Bronchial epithelial cell (primary cell): ENCODE measurements at regions not wholly inside any gene's neighbourhood (a gene's known extent, or its start where the extent isn't known, plus 50 kb on each side); places are given as distances from the start of the nearest gene placed in this dataset.
A peak's percentile ranks its signal among the peaks of the same experiment; 100 is the strongest.

ENCODE experiments used
- DNase-seq: peaks from one replicate; pipeline ENCODE4 v3.0.0-alpha.2; 2010; ENCODE audit warnings: low read depth
- FAIRE-seq: peaks from 2 replicates; lab custom pipeline; 2011; peaks lifted over from hg19 to GRCh38; lab: Jason Lieb, UNC
- H3K27me3 ChIP-seq: 2 replicates; pipeline ENCODE4 v1.5.1; 2011; ENCODE audit warnings: low read length; ENCODE audit not compliant: control insufficient read depth, insufficient read depth
- H3K36me3 ChIP-seq: 2 replicates; pipeline ENCODE4 v1.5.1; 2011; ENCODE audit warnings: low read length; ENCODE audit not compliant: control insufficient read depth, insufficient read depth
- H3K4me3 ChIP-seq: 2 replicates; pipeline ENCODE4 v1.5.1; 2011; ENCODE audit warnings: mild to moderate bottlenecking, low read depth, low read length, control low read depth
- TF ChIP-seq, protein P1 (sequence below): IDR thresholded peaks from 2 replicates; pipeline ENCODE4 v1.5.1; 2011; ENCODE audit warnings: mild to moderate bottlenecking, moderate library complexity, low read length, control low read depth, inconsistent platforms; ENCODE audit not compliant: insufficient read depth, severe bottlenecking

DNA sequence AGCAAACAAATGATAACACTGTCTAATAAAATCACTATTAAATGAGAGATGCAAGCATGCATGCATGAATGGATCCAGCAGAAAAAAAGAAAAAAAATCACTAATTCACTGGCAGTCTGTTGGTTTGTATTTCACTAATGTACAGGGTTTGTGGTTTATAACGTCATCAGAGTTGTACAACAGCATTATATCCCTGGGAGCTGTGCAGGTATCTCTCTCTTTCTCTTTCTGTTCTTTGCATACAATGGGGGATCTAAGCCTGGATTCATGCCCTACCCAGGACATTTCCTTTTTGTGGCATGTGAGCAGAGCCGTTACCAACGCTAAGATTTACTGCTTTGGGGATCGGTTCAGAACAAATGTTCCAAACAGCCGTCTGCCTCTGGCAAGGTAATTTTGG is 229.5 kb downstream of the SOX2 start:
- Histone ChIP-seq H3K4me3 (no peak overlapping the region), H3K36me3 (no peaks in the 10 kb centered on the region), H3K27me3 (no peaks in the 10 kb centered on the region)
- peak; percentile 22 for DNase-seq
- TF ChIP-seq, protein P1, sequence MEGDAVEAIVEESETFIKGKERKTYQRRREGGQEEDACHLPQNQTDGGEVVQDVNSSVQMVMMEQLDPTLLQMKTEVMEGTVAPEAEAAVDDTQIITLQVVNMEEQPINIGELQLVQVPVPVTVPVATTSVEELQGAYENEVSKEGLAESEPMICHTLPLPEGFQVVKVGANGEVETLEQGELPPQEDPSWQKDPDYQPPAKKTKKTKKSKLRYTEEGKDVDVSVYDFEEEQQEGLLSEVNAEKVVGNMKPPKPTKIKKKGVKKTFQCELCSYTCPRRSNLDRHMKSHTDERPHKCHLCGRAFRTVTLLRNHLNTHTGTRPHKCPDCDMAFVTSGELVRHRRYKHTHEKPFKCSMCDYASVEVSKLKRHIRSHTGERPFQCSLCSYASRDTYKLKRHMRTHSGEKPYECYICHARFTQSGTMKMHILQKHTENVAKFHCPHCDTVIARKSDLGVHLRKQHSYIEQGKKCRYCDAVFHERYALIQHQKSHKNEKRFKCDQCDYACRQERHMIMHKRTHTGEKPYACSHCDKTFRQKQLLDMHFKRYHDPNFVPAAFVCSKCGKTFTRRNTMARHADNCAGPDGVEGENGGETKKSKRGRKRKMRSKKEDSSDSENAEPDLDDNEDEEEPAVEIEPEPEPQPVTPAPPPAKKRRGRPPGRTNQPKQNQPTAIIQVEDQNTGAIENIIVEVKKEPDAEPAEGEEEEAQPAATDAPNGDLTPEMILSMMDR: no peak
- no peak for FAIRE-seq

DNA sequence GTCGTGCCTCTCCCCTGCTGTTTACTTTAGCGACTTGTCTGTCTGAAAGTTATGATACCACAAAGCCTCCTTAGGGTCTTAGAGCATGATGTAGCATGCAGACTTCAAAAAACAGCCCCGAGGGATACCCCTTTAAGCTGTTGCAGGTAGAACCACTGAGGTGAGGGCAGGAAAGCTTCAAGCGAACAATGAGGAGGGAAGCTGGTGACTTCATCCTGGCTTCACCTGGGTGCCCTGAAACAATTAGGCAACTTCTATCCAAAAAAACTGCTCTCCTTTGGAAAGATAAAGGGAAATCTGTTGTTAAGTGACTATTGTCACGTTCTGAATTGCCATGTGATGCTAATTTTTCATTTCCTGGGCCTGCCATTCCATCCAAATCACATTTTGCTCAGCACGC is 231.6 kb downstream of the SOX2 start:
- FAIRE-seq (no peak), DNase-seq (no peak)
- TF ChIP-seq, protein P1: no peak
- Histone ChIP-seq H3K27me3 (no peaks in the 10 kb centered on the region), H3K36me3 (no peaks in the 10 kb centered on the region), H3K4me3 (no peak overlapping the region)

DNA sequence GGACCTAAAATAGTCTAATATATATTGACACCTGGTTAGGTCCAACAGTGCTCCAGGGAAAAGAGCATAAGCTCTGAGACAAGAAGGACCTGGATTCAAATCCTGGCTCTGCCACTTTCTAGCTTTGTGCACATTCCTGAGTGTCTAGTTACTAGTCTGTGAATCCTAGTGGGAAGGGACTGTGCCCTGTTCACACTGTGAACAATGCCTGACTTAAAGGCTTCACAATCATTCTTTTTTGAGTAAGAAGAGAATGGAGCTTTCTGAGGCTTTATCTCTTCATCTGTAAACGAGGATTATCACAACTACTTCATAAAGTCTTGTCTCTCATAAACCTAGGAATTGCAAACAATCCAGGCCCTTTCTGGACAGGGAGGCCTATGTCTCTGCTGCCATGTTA is 235.9 kb downstream of the SOX2 start:
- Histone ChIP-seq H3K27me3 (no peaks in the 10 kb centered on the region), H3K36me3 (no peaks in the 10 kb centered on the region), H3K4me3 (no peak overlapping the region)
- FAIRE-seq: no peak
- no peak for DNase-seq
- TF ChIP-seq, protein P1: no peak

DNA sequence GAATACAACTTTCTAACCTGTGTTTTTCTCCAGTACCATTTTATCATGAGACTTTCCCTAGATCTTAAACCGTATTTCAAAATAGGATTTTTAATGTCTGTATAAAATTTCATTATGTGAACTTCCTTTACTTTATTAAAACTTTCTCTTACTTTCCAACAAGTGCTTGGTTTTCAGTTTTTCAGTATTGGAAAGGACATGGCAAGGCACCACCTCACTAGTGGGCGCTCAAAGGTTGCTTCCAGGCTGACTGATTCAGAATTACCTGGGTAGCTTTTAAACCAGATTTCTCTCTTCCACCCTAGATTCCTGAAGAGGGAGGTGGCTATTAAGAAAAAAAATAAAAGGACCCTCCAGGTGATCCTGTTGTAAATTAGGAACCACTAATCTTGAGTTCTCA is 236.6 kb downstream of the SOX2 start:
- H3K27me3 ChIP-seq: no peaks in the 10 kb centered on the region
- H3K36me3 ChIP-seq: no peaks in the 10 kb centered on the region
- FAIRE-seq (no peak), DNase-seq (peak; percentile 48)
- H3K4me3 ChIP-seq: no peak overlapping the region
- TF ChIP-seq, protein P1: peak; percentile 68

DNA sequence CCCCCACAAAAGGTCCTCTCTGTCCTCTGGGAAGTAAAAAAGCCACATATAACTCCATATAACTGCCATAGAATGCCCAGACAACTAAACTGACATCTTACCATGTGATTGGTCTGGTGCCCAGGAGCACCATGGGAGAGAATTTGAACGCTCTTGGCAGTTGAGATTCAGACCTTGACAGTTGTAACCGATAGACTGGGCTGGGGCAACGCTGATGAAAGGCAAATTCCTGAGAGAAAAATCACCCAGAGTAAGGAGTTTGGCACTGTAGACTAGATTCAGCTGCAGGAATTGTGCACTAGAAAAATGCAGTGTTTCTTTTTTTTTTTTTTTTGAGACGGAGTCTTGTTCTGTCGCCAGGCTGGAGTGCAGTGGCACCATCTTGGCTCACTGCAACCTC is 240.5 kb downstream of the SOX2 start:
- no peak overlapping the region for H3K4me3 ChIP-seq
- FAIRE-seq: no peak
- H3K36me3 ChIP-seq: no peaks in the 10 kb centered on the region

DNA sequence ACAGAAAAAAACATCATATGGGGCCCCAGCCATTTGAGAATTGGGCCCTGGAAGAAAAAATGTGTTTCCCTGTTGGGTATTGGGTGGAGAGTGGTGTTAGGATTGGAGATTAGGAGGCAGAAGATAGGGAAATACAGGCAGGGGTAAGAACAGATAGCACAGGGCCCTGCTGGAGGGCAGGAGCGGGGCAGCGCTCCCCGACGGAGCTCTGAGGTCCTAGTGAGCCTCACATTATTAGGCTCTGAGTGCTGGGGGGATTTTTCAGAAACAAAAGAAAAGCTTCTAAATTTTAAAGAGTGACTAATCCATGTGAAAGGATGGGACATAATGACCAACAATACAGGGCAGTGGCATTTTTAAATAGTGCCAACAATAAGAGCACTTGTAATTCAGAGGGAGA is 241.2 kb downstream of the SOX2 start:
- Histone ChIP-seq H3K4me3 (no peak overlapping the region), H3K27me3 (no peaks in the 10 kb centered on the region), H3K36me3 (no peaks in the 10 kb centered on the region)
- TF ChIP-seq, protein P1: no peak
- no peak for DNase-seq
- FAIRE-seq: no peak

More for the DNA sequence above, 240.5 kb downstream of the SOX2 start:
- no peaks in the 10 kb centered on the region for H3K27me3 ChIP-seq
- DNase-seq: no peak
- TF ChIP-seq, protein P1: no peak
